ENCODE measurements at regions not wholly inside any gene's neighbourhood (a gene's known extent, or its start where the extent isn't known, plus 50 kb on each side); places are given as distances from the start of the nearest gene placed in this dataset.

- TF ChIP-seq CTCF (conservative IDR thresholded peaks at IDR 0.05; ENCODE audit: low read depth, low read length): no peak
- TF ChIP-seq EZH2 (IDR thresholded peaks at IDR 0.05; ENCODE audit: borderline replicate concordance, low read depth, low read length, poor library complexity, severe bottlenecking): no peak
Observed at GRCh38 chr12:131591136-131591535, 119.8 kb upstream of the SFSWAP start.
